ENCODE measurements at regions not wholly inside any gene's neighbourhood (a gene's known extent, or its start where the extent isn't known, plus 50 kb on each side); places are given as distances from the start of the nearest gene placed in this dataset.

- TF ChIP-seq GABPA (IDR thresholded peaks at IDR 0.05; ENCODE audit: low read depth): no peak
- no peaks in the 10 kb centered on the region for H3K27me3 ChIP-seq (ENCODE audit: insufficient read depth, poor library complexity, severe bottlenecking)
- no peak overlapping the region for H3K4me3 ChIP-seq (replicated peaks; ENCODE audit: insufficient read depth, low read length)
- no peak overlapping the region for H3K27ac ChIP-seq (replicated peaks)
- no peak for DNase-seq (ENCODE audit: low read depth in 1 of 2, low spot score in 1 of 2)
Observed at GRCh38 chr10:10519674-10520073, 498.0 kb upstream of the CELF2 start.

- TF ChIP-seq SPI1 (IDR thresholded peaks at IDR 0.05; ENCODE audit: borderline replicate concordance, low read depth) (no peak), CTCF (IDR thresholded peaks at IDR 0.05; ENCODE audit: insufficient read depth, low read length) (no peak), GABPA (IDR thresholded peaks at IDR 0.05; ENCODE audit: low read depth) (no peak), REST (IDR thresholded peaks at IDR 0.05; ENCODE audit: insufficient replicate concordance, low read depth) (no peak), POLR2AphosphoS5 (IDR thresholded peaks at IDR 0.05; ENCODE audit: low read depth) (no peak)
- no peak for DNase-seq (ENCODE audit: low read depth in 1 of 2, low spot score in 1 of 2)
- Histone ChIP-seq H3K27ac (replicated peaks) (no peak overlapping the region), H3K4me3 (replicated peaks; ENCODE audit: insufficient read depth, low read length) (no peak overlapping the region), H3K27me3 (ENCODE audit: insufficient read depth, poor library complexity, severe bottlenecking) (no peaks in the 10 kb centered on the region)
Observed at GRCh38 chr10:10520491-10521385, 496.9 kb upstream of the CELF2 start.

DNA sequence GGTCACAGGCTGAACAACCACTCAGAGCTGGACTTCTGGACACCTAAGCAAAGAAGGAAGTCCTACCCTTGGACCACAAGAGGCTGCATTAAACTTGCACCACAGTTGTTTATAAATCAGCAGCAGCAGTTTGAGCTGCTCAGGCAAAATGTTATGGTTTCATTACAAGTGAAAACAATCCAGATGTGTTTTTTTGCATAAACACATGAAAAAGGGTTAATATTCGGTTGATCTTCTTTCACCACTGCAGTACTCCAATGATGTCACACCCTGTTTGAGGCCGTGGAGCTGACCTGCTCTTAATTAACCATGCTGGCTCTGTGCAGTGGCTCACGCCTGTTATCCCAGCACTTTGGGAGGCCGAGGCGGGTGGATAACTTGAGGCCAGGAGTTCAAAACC lies 490.8 kb upstream of the CELF2 start:
- DNase-seq (ENCODE audit: low read depth in 1 of 2, low spot score in 1 of 2): no peak
- H3K27ac ChIP-seq (replicated peaks): no peak overlapping the region
- no peak for TF ChIP-seq CTCF (IDR thresholded peaks at IDR 0.05; ENCODE audit: insufficient read depth, low read length)
- TF ChIP-seq GABPA (IDR thresholded peaks at IDR 0.05; ENCODE audit: low read depth): no peak
- no peak for TF ChIP-seq SPI1 (IDR thresholded peaks at IDR 0.05; ENCODE audit: borderline replicate concordance, low read depth)
- TF ChIP-seq REST (IDR thresholded peaks at IDR 0.05; ENCODE audit: insufficient replicate concordance, low read depth): no peak
- TF ChIP-seq POLR2AphosphoS5 (IDR thresholded peaks at IDR 0.05; ENCODE audit: low read depth): no peak
- H3K4me3 ChIP-seq (replicated peaks; ENCODE audit: insufficient read depth, low read length): no peak overlapping the region
- H3K27me3 ChIP-seq (ENCODE audit: insufficient read depth, poor library complexity, severe bottlenecking): no peaks in the 10 kb centered on the region

DNA sequence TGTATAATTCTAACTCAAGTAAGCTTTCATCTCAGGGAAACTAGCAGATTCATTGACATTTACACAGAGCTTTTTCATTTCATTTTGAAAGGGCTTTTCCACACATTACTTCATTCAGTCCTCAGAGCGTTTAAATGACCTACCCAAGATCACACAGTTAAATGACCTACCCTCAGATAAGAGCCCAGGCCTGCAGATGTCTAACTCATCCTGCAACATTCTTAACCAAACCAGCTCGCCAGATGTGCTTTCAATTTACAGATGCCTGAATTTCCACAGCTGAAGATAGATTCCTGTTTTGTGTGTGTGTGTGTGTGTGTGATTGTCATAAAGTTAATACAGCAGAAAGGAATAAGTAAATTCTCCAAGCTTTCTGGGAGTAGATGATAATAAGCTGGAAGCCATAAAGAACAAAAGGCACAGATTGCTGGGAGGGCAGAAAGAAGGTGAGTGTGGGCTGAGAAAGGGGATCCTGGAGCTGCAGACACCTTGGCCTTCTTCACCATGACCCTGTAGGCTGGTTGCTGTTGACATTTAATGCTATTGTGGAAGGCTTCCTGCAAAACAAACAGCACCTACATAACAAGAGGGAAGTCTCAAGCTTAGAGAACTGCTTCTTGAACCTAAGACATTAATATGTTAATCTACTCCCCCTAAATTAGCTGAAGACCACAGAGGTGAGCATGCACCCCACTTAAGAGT lies 489.7 kb upstream of the CELF2 start:
- no peak overlapping the region for H3K4me3 ChIP-seq (replicated peaks; ENCODE audit: insufficient read depth, low read length)
- TF ChIP-seq POLR2AphosphoS5 (IDR thresholded peaks at IDR 0.05; ENCODE audit: low read depth) (no peak), REST (IDR thresholded peaks at IDR 0.05; ENCODE audit: insufficient replicate concordance, low read depth) (no peak), SPI1 (IDR thresholded peaks at IDR 0.05; ENCODE audit: borderline replicate concordance, low read depth) (no peak), GABPA (IDR thresholded peaks at IDR 0.05; ENCODE audit: low read depth) (no peak), CTCF (IDR thresholded peaks at IDR 0.05; ENCODE audit: insufficient read depth, low read length) (no peak)

More for the DNA sequence above, 489.7 kb upstream of the CELF2 start:
- H3K27me3 ChIP-seq (ENCODE audit: insufficient read depth, poor library complexity, severe bottlenecking): no peaks in the 10 kb centered on the region
- DNase-seq (ENCODE audit: low read depth in 1 of 2, low spot score in 1 of 2): no peak
- H3K27ac ChIP-seq (replicated peaks): no peak overlapping the region

Measured in HL-60 (cell line).